ENCODE measurements at regions not wholly inside any gene's neighbourhood (a gene's known extent, or its start where the extent isn't known, plus 50 kb on each side); places are given as distances from the start of the nearest gene placed in this dataset.

- TF ChIP-seq, protein P1, sequence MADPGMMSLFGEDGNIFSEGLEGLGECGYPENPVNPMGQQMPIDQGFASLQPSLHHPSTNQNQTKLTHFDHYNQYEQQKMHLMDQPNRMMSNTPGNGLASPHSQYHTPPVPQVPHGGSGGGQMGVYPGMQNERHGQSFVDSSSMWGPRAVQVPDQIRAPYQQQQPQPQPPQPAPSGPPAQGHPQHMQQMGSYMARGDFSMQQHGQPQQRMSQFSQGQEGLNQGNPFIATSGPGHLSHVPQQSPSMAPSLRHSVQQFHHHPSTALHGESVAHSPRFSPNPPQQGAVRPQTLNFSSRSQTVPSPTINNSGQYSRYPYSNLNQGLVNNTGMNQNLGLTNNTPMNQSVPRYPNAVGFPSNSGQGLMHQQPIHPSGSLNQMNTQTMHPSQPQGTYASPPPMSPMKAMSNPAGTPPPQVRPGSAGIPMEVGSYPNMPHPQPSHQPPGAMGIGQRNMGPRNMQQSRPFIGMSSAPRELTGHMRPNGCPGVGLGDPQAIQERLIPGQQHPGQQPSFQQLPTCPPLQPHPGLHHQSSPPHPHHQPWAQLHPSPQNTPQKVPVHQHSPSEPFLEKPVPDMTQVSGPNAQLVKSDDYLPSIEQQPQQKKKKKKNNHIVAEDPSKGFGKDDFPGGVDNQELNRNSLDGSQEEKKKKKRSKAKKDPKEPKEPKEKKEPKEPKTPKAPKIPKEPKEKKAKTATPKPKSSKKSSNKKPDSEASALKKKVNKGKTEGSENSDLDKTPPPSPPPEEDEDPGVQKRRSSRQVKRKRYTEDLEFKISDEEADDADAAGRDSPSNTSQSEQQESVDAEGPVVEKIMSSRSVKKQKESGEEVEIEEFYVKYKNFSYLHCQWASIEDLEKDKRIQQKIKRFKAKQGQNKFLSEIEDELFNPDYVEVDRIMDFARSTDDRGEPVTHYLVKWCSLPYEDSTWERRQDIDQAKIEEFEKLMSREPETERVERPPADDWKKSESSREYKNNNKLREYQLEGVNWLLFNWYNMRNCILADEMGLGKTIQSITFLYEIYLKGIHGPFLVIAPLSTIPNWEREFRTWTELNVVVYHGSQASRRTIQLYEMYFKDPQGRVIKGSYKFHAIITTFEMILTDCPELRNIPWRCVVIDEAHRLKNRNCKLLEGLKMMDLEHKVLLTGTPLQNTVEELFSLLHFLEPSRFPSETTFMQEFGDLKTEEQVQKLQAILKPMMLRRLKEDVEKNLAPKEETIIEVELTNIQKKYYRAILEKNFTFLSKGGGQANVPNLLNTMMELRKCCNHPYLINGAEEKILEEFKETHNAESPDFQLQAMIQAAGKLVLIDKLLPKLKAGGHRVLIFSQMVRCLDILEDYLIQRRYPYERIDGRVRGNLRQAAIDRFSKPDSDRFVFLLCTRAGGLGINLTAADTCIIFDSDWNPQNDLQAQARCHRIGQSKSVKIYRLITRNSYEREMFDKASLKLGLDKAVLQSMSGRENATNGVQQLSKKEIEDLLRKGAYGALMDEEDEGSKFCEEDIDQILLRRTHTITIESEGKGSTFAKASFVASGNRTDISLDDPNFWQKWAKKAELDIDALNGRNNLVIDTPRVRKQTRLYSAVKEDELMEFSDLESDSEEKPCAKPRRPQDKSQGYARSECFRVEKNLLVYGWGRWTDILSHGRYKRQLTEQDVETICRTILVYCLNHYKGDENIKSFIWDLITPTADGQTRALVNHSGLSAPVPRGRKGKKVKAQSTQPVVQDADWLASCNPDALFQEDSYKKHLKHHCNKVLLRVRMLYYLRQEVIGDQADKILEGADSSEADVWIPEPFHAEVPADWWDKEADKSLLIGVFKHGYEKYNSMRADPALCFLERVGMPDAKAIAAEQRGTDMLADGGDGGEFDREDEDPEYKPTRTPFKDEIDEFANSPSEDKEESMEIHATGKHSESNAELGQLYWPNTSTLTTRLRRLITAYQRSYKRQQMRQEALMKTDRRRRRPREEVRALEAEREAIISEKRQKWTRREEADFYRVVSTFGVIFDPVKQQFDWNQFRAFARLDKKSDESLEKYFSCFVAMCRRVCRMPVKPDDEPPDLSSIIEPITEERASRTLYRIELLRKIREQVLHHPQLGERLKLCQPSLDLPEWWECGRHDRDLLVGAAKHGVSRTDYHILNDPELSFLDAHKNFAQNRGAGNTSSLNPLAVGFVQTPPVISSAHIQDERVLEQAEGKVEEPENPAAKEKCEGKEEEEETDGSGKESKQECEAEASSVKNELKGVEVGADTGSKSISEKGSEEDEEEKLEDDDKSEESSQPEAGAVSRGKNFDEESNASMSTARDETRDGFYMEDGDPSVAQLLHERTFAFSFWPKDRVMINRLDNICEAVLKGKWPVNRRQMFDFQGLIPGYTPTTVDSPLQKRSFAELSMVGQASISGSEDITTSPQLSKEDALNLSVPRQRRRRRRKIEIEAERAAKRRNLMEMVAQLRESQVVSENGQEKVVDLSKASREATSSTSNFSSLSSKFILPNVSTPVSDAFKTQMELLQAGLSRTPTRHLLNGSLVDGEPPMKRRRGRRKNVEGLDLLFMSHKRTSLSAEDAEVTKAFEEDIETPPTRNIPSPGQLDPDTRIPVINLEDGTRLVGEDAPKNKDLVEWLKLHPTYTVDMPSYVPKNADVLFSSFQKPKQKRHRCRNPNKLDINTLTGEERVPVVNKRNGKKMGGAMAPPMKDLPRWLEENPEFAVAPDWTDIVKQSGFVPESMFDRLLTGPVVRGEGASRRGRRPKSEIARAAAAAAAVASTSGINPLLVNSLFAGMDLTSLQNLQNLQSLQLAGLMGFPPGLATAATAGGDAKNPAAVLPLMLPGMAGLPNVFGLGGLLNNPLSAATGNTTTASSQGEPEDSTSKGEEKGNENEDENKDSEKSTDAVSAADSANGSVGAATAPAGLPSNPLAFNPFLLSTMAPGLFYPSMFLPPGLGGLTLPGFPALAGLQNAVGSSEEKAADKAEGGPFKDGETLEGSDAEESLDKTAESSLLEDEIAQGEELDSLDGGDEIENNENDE (IDR thresholded peaks at IDR 0.05; ENCODE audit: insufficient replicate concordance, low read length) = no peak
- TF ChIP-seq GABPA (IDR thresholded peaks at IDR 0.05; ENCODE audit: borderline replicate concordance, insufficient read depth, low read length) = no peak
- TF ChIP-seq TAF7 (optimal IDR thresholded peaks at IDR 0.05; ENCODE audit: borderline replicate concordance, low read depth, low read length) = no peak
- TF ChIP-seq TAF1 (IDR thresholded peaks at IDR 0.05; ENCODE audit: low read depth, low read length) = no peak
- TF ChIP-seq KDM1A (IDR thresholded peaks at IDR 0.05; ENCODE audit: borderline replicate concordance, low read length) = no peak
- TF ChIP-seq RAD21 (IDR thresholded peaks at IDR 0.05 in 1 of 2, conservative IDR thresholded peaks at IDR 0.05 in 1 of 2; ENCODE audit: low read depth in 2 of 2, low read length in 2 of 2) = no peak
- TF ChIP-seq SP2 (IDR thresholded peaks at IDR 0.05; ENCODE audit: low read length) = no peak
- TF ChIP-seq CREB1 (IDR thresholded peaks at IDR 0.05) = no peak
- no peak for TF ChIP-seq SAP30 (IDR thresholded peaks at IDR 0.05; ENCODE audit: insufficient read depth, insufficient replicate concordance, low read length)
- TF ChIP-seq FOSL1 (IDR thresholded peaks at IDR 0.05; ENCODE audit: insufficient read depth, low read depth, low read length) = no peak
Observed at GRCh38 chr15:25186411-25186810, 231.6 kb downstream of the SNRPN start (continued).
